ENCODE measurements at regions not wholly inside any gene's neighbourhood (a gene's known extent, or its start where the extent isn't known, plus 50 kb on each side); places are given as distances from the start of the nearest gene placed in this dataset.

- H3K4me1 ChIP-seq (ENCODE audit: low read length): no peaks in the 10 kb centered on the region
- no peak overlapping the region for H3K9ac ChIP-seq (ENCODE audit: low read length)
- H3K36me3 ChIP-seq (ENCODE audit: insufficient read depth, low read length): no peaks in the 10 kb centered on the region
- no peak for DNase-seq
- peaks cover 6% of the 10 kb centered on the region for H3K9me3 ChIP-seq (ENCODE audit: low read length)
- no peak overlapping the region for H2AFZ ChIP-seq (ENCODE audit: low read length)
- H4K20me1 ChIP-seq (ENCODE audit: insufficient read depth, low read depth, low read length): no peaks in the 10 kb centered on the region
- no peak overlapping the region for H3K27ac ChIP-seq (ENCODE audit: low read length)
- H3K4me2 ChIP-seq (ENCODE audit: low read depth, low read length, poor library complexity, severe bottlenecking): no peak overlapping the region
- H3K9me2 ChIP-seq (replicated peaks; ENCODE audit: insufficient read depth, low read length): no peaks in the 10 kb centered on the region
- H3K27me3 ChIP-seq (ENCODE audit: low read length): no peaks in the 10 kb centered on the region
- no peaks in the 10 kb centered on the region for H3K79me2 ChIP-seq (ENCODE audit: low read length)
- H3K4me3 ChIP-seq (ENCODE audit: low read length): no peak overlapping the region
These were observed 59.3 kb downstream of the BTBD3 start for GRCh38 chr20:11976966-11977365.

GRCh38 chr20:11978496-11978895 is 60.8 kb downstream of the BTBD3 start:
- H3K27ac ChIP-seq (ENCODE audit: low read length): no peak overlapping the region
- no peaks in the 10 kb centered on the region for H4K20me1 ChIP-seq (ENCODE audit: insufficient read depth, low read depth, low read length)
- no peaks in the 10 kb centered on the region for H3K36me3 ChIP-seq (ENCODE audit: insufficient read depth, low read length)
- H3K79me2 ChIP-seq (ENCODE audit: low read length): no peaks in the 10 kb centered on the region
- H3K4me3 ChIP-seq (ENCODE audit: low read length): no peak overlapping the region
- H3K27me3 ChIP-seq (ENCODE audit: low read length): no peaks in the 10 kb centered on the region
- H3K9me2 ChIP-seq (replicated peaks; ENCODE audit: insufficient read depth, low read length): no peaks in the 10 kb centered on the region
- no peak for DNase-seq
- H3K9ac ChIP-seq (ENCODE audit: low read length): no peak overlapping the region
- H3K4me2 ChIP-seq (ENCODE audit: low read depth, low read length, poor library complexity, severe bottlenecking): no peak overlapping the region
- H2AFZ ChIP-seq (ENCODE audit: low read length): no peak overlapping the region
- peaks cover 11% of the 10 kb centered on the region for H3K9me3 ChIP-seq (ENCODE audit: low read length)
- H3K4me1 ChIP-seq (ENCODE audit: low read length): no peaks in the 10 kb centered on the region

GRCh38 chr20:11979306-11979990 is 61.8 kb downstream of the BTBD3 start:
- DNase-seq: no peak
- no peaks in the 10 kb centered on the region for H4K20me1 ChIP-seq (ENCODE audit: insufficient read depth, low read depth, low read length)
- H3K4me3 ChIP-seq (ENCODE audit: low read length): no peak overlapping the region
- H3K4me1 ChIP-seq (ENCODE audit: low read length): no peaks in the 10 kb centered on the region
- no peaks in the 10 kb centered on the region for H3K27me3 ChIP-seq (ENCODE audit: low read length)
- H3K9me3 ChIP-seq (ENCODE audit: low read length): peaks cover 11% of the 10 kb centered on the region
- H3K9me2 ChIP-seq (replicated peaks; ENCODE audit: insufficient read depth, low read length): no peaks in the 10 kb centered on the region
- H3K4me2 ChIP-seq (ENCODE audit: low read depth, low read length, poor library complexity, severe bottlenecking): no peak overlapping the region
- H3K36me3 ChIP-seq (ENCODE audit: insufficient read depth, low read length): no peaks in the 10 kb centered on the region
- H3K27ac ChIP-seq (ENCODE audit: low read length): no peak overlapping the region
- no peak overlapping the region for H2AFZ ChIP-seq (ENCODE audit: low read length)
- H3K79me2 ChIP-seq (ENCODE audit: low read length): no peaks in the 10 kb centered on the region
- H3K9ac ChIP-seq (ENCODE audit: low read length): no peak overlapping the region

- no peak overlapping the region for H3K4me3 ChIP-seq (ENCODE audit: low read length)
- no peaks in the 10 kb centered on the region for H4K20me1 ChIP-seq (ENCODE audit: insufficient read depth, low read depth, low read length)
- H3K27me3 ChIP-seq (ENCODE audit: low read length): no peaks in the 10 kb centered on the region
- no peaks in the 10 kb centered on the region for H3K79me2 ChIP-seq (ENCODE audit: low read length)
- H3K27ac ChIP-seq (ENCODE audit: low read length): no peak overlapping the region
- H3K36me3 ChIP-seq (ENCODE audit: insufficient read depth, low read length): no peaks in the 10 kb centered on the region
- no peak for DNase-seq
- H3K4me1 ChIP-seq (ENCODE audit: low read length): no peaks in the 10 kb centered on the region
- peaks cover 12% of the 10 kb centered on the region for H3K9me3 ChIP-seq (ENCODE audit: low read length)
- H3K9ac ChIP-seq (ENCODE audit: low read length): no peak overlapping the region
- no peak overlapping the region for H3K4me2 ChIP-seq (ENCODE audit: low read depth, low read length, poor library complexity, severe bottlenecking)
- no peak overlapping the region for H2AFZ ChIP-seq (ENCODE audit: low read length)
- H3K9me2 ChIP-seq (replicated peaks; ENCODE audit: insufficient read depth, low read length): no peaks in the 10 kb centered on the region
These were observed 62.6 kb downstream of the BTBD3 start for GRCh38 chr20:11980263-11980662.

GRCh38 chr20:11981366-11981947 is 63.8 kb downstream of the BTBD3 start:
- Histone ChIP-seq H3K4me2 (ENCODE audit: low read depth, low read length, poor library complexity, severe bottlenecking) (no peak overlapping the region), H3K79me2 (ENCODE audit: low read length) (no peaks in the 10 kb centered on the region), H3K4me1 (ENCODE audit: low read length) (no peaks in the 10 kb centered on the region), H3K9me2 (replicated peaks; ENCODE audit: insufficient read depth, low read length) (no peaks in the 10 kb centered on the region), H3K9me3 (ENCODE audit: low read length) (peaks cover 14% of the 10 kb centered on the region), H4K20me1 (ENCODE audit: insufficient read depth, low read depth, low read length) (no peaks in the 10 kb centered on the region), H3K36me3 (ENCODE audit: insufficient read depth, low read length) (no peaks in the 10 kb centered on the region), H3K4me3 (ENCODE audit: low read length) (no peak overlapping the region), H3K9ac (ENCODE audit: low read length) (no peak overlapping the region), H3K27me3 (ENCODE audit: low read length) (no peaks in the 10 kb centered on the region), H3K27ac (ENCODE audit: low read length) (no peak overlapping the region), H2AFZ (ENCODE audit: low read length) (no peak overlapping the region)
- DNase-seq: no peak

GRCh38 chr20:11982289-11982954 is 64.7 kb downstream of the BTBD3 start:
- no peaks in the 10 kb centered on the region for H3K27me3 ChIP-seq (ENCODE audit: low read length)
- H3K27ac ChIP-seq (ENCODE audit: low read length): no peak overlapping the region
- no peak for DNase-seq
- H3K4me2 ChIP-seq (ENCODE audit: low read depth, low read length, poor library complexity, severe bottlenecking): no peak overlapping the region
- no peaks in the 10 kb centered on the region for H4K20me1 ChIP-seq (ENCODE audit: insufficient read depth, low read depth, low read length)
- H3K79me2 ChIP-seq (ENCODE audit: low read length): no peaks in the 10 kb centered on the region
- no peak overlapping the region for H3K9ac ChIP-seq (ENCODE audit: low read length)
- peaks cover 20% of the 10 kb centered on the region for H3K9me3 ChIP-seq (ENCODE audit: low read length)
- H3K4me1 ChIP-seq (ENCODE audit: low read length): no peaks in the 10 kb centered on the region
- H3K36me3 ChIP-seq (ENCODE audit: insufficient read depth, low read length): no peaks in the 10 kb centered on the region
- H3K4me3 ChIP-seq (ENCODE audit: low read length): no peak overlapping the region
- H2AFZ ChIP-seq (ENCODE audit: low read length): no peak overlapping the region
- H3K9me2 ChIP-seq (replicated peaks; ENCODE audit: insufficient read depth, low read length): no peaks in the 10 kb centered on the region

- Histone ChIP-seq H3K4me2 (ENCODE audit: low read depth, low read length, poor library complexity, severe bottlenecking) (no peak overlapping the region), H3K27ac (ENCODE audit: low read length) (no peak overlapping the region), H3K4me3 (ENCODE audit: low read length) (no peak overlapping the region), H3K79me2 (ENCODE audit: low read length) (no peaks in the 10 kb centered on the region), H2AFZ (ENCODE audit: low read length) (no peak overlapping the region), H3K27me3 (ENCODE audit: low read length) (no peaks in the 10 kb centered on the region), H4K20me1 (ENCODE audit: insufficient read depth, low read depth, low read length) (no peaks in the 10 kb centered on the region), H3K9ac (ENCODE audit: low read length) (no peak overlapping the region), H3K9me3 (ENCODE audit: low read length) (peaks cover 22% of the 10 kb centered on the region), H3K9me2 (replicated peaks; ENCODE audit: insufficient read depth, low read length) (no peaks in the 10 kb centered on the region), H3K36me3 (ENCODE audit: insufficient read depth, low read length) (no peaks in the 10 kb centered on the region), H3K4me1 (ENCODE audit: low read length) (no peaks in the 10 kb centered on the region)
- no peak for DNase-seq
These were observed 65.3 kb downstream of the BTBD3 start for GRCh38 chr20:11982955-11983470.

- Histone ChIP-seq H3K36me3 (ENCODE audit: insufficient read depth, low read length) (no peaks in the 10 kb centered on the region), H3K9me2 (replicated peaks; ENCODE audit: insufficient read depth, low read length) (no peaks in the 10 kb centered on the region), H3K4me3 (ENCODE audit: low read length) (no peak overlapping the region), H2AFZ (ENCODE audit: low read length) (no peak overlapping the region), H3K9me3 (ENCODE audit: low read length) (peaks cover 31% of the 10 kb centered on the region), H3K4me1 (ENCODE audit: low read length) (no peaks in the 10 kb centered on the region), H3K79me2 (ENCODE audit: low read length) (no peaks in the 10 kb centered on the region), H4K20me1 (ENCODE audit: insufficient read depth, low read depth, low read length) (no peaks in the 10 kb centered on the region), H3K4me2 (ENCODE audit: low read depth, low read length, poor library complexity, severe bottlenecking) (no peak overlapping the region), H3K27ac (ENCODE audit: low read length) (no peak overlapping the region), H3K27me3 (ENCODE audit: low read length) (no peaks in the 10 kb centered on the region), H3K9ac (ENCODE audit: low read length) (no peak overlapping the region)
- no peak for DNase-seq
These were observed 69.3 kb downstream of the BTBD3 start for GRCh38 chr20:11986954-11987353.
